Naive thymus-derived CD4-positive, alpha-beta T cell (primary cell): ENCODE measurements at regions not wholly inside any gene's neighbourhood (a gene's known extent, or its start where the extent isn't known, plus 50 kb on each side); places are given as distances from the start of the nearest gene placed in this dataset.

Experiments
- ATAC-seq: fragments of 150-1000 bp; cut with Tn5 transposase; 2 replicates; pipeline ENCODE4 v1.10.0; 2021; ENCODE audit warnings: mild to moderate bottlenecking, moderate library complexity
- CTCF ChIA-PET: fragments of 350-600 bp; sonication (Branson Sonifier 250); formaldehyde crosslinking; loops from one replicate; lab custom pipeline; 2021; ENCODE audit warnings: antibody characterized with exemption; lab: Charles Lee
- POLR2A ChIA-PET: fragments of 350-600 bp; sonication (Branson Sonifier 250); formaldehyde crosslinking; loops from one replicate; lab custom pipeline; 2021; ENCODE audit warnings: antibody characterized with exemption, inconsistent platforms; lab: Charles Lee
- DNase-seq, 9 donors: peaks; one replicate each; pipeline versions ENCODE4 v3.0.0 to v3.0.0-alpha.2; 2020 to 2022; ENCODE audit warnings: mixed read lengths in 1 of 9
- H3K27ac ChIP-seq: one replicate; pipeline ENCODE4 v1.7.0; 2013; ENCODE audit warnings: mild to moderate bottlenecking, low read depth, low read length, moderate library complexity
- H3K27me3 ChIP-seq, 2 donors: one replicate each; pipeline ENCODE4 v1.7.0; 2013; ENCODE audit warnings: low read length in 2 of 2, mild to moderate bottlenecking in 2 of 2, moderate library complexity in 2 of 2; ENCODE audit not compliant: control insufficient read depth in 2 of 2, insufficient read depth in 2 of 2
- H3K36me3 ChIP-seq, 3 experiments: 1 replicate in 2 of 3; 2 replicates in 1 of 3; pipeline ENCODE4 v1.7.0; 2013; ENCODE audit warnings: low read length in 3 of 3, mild to moderate bottlenecking in 3 of 3, moderate library complexity in 1 of 3; ENCODE audit not compliant: insufficient read depth in 3 of 3, control insufficient read depth in 2 of 3
- H3K4me1 ChIP-seq, 2 donors: one replicate each; pipeline ENCODE4 v1.7.0; 2013; ENCODE audit warnings: low read length in 2 of 2, mild to moderate bottlenecking in 2 of 2, moderate library complexity in 1 of 2; ENCODE audit not compliant: control insufficient read depth in 2 of 2, insufficient read depth in 2 of 2
- H3K4me3 ChIP-seq: 2 replicates; pipeline ENCODE4 v1.7.0; 2013; ENCODE audit warnings: mild to moderate bottlenecking, low read length
- H3K9me3 ChIP-seq, 3 experiments: 1 replicate in 2 of 3; 2 replicates in 1 of 3; pipeline ENCODE4 v1.7.0; 2013; ENCODE audit warnings: low read length in 3 of 3; ENCODE audit not compliant: control insufficient read depth in 2 of 3
- H3K27ac Mint-ChIP-seq, 9 donors: one replicate each; pipeline ENCODE4 v1.8.0; 2020 to 2022; ENCODE audit warnings: mixed read lengths in 9 of 9, mild to moderate bottlenecking in 8 of 9, moderate library complexity in 5 of 9, inconsistent platforms in 2 of 9
- H3K27me3 Mint-ChIP-seq, 5 donors: one replicate each; pipeline ENCODE4 v1.8.0; 2021 to 2022; ENCODE audit warnings: mixed read lengths in 5 of 5, mild to moderate bottlenecking in 1 of 5
- H3K36me3 Mint-ChIP-seq, 5 donors: one replicate each; pipeline ENCODE4 v1.8.0; 2020 to 2022; ENCODE audit warnings: mixed read lengths in 5 of 5, mild to moderate bottlenecking in 3 of 5, inconsistent platforms in 1 of 5
- H3K4me1 Mint-ChIP-seq, 7 donors: one replicate each; pipeline ENCODE4 v1.8.0; 2020 to 2022; ENCODE audit warnings: mixed read lengths in 7 of 7, mild to moderate bottlenecking in 3 of 7, inconsistent platforms in 1 of 7
- H3K4me3 Mint-ChIP-seq, 10 donors: one replicate each; pipeline ENCODE4 v1.8.0; 2020 to 2022; ENCODE audit warnings: mild to moderate bottlenecking in 10 of 10, mixed read lengths in 10 of 10, moderate library complexity in 6 of 10, inconsistent platforms in 2 of 10
- H3K9me3 Mint-ChIP-seq, 11 donors: one replicate each; pipeline ENCODE4 v1.8.0; 2020 to 2022; ENCODE audit warnings: mixed read lengths in 11 of 11, mild to moderate bottlenecking in 4 of 11, inconsistent platforms in 1 of 11, moderate library complexity in 1 of 11
- intact Hi-C, 2 donors: fragments of 100-400 bp; cut with micrococcal nuclease; formaldehyde crosslinking; loops; one replicate each; pipeline ENCODE4 v1.15.1; 2023

- no peak for ATAC-seq
- Histone ChIP-seq H3K27ac (no peak overlapping the region), H3K4me3 (no peak overlapping the region), H3K36me3 (no peaks in the 10 kb centered on the region), H3K4me1 (no peaks in the 10 kb centered on the region), H3K9me3 (no peaks in the 10 kb centered on the region), H3K27me3 (no peaks in the 10 kb centered on the region)
- intact Hi-C loops: no loop called here
- Mint-ChIP-seq H3K9me3 (peaks cover 0 to 4% (median 0%) of the 10 kb centered on the region in 11 donors), H3K27me3 (peaks cover 0 to 21% (median 12%) of the 10 kb centered on the region in 5 donors), H3K4me1 (no peaks in the 10 kb centered on the region), H3K27ac (no peak overlapping the region), H3K36me3 (no peaks in the 10 kb centered on the region), H3K4me3 (no peak overlapping the region)
- DNase-seq: no peak
- POLR2A ChIA-PET: no interaction called here
- CTCF ChIA-PET: no interaction called here
These were observed 268.5 kb upstream of the EEF2KMT start for GRCh38 chr16:5366126-5366525.

GRCh38 chr16:5364186-5364585 is 266.6 kb upstream of the EEF2KMT start:
- Histone ChIP-seq H3K4me1 (no peaks in the 10 kb centered on the region), H3K36me3 (no peaks in the 10 kb centered on the region), H3K27ac (no peak overlapping the region), H3K9me3 (no peaks in the 10 kb centered on the region), H3K27me3 (no peaks in the 10 kb centered on the region), H3K4me3 (no peak overlapping the region)
- ATAC-seq (no peak), DNase-seq (no peak)
- Mint-ChIP-seq H3K4me1 (no peaks in the 10 kb centered on the region), H3K4me3 (no peak overlapping the region), H3K27me3 (peaks cover 0 to 19% (median 8%) of the 10 kb centered on the region in 5 donors), H3K36me3 (no peaks in the 10 kb centered on the region), H3K27ac (no peak overlapping the region), H3K9me3 (peaks cover 0 to 2% (median 0%) of the 10 kb centered on the region in 11 donors)
- intact Hi-C loops: no loop called here
- CTCF ChIA-PET: no interaction called here
- POLR2A ChIA-PET: no interaction called here

GRCh38 chr16:5361322-5361721 is 263.7 kb upstream of the EEF2KMT start:
- ChIA-PET POLR2A (no interaction called here), CTCF (no interaction called here)
- peaks cover 0 to 19% (median 8%) of the 10 kb centered on the region in 5 donors for H3K27me3 Mint-ChIP-seq
- peaks cover 0 to 2% (median 0%) of the 10 kb centered on the region in 11 donors for H3K9me3 Mint-ChIP-seq
- H3K4me1 Mint-ChIP-seq: no peaks in the 10 kb centered on the region
- H3K27ac Mint-ChIP-seq: no peak overlapping the region
- no peak for ATAC-seq
- no peak for DNase-seq
- intact Hi-C loops: no loop called here
- no peaks in the 10 kb centered on the region for H3K36me3 Mint-ChIP-seq
- Histone ChIP-seq H3K36me3 (no peaks in the 10 kb centered on the region), H3K27ac (no peak overlapping the region), H3K27me3 (no peaks in the 10 kb centered on the region), H3K9me3 (no peaks in the 10 kb centered on the region), H3K4me1 (no peaks in the 10 kb centered on the region), H3K4me3 (no peak overlapping the region)
- H3K4me3 Mint-ChIP-seq: no peak overlapping the region

GRCh38 chr16:5354645-5355044 is 257.1 kb upstream of the EEF2KMT start:
- no peak for ATAC-seq
- CTCF ChIA-PET: no interaction called here
- no peak overlapping the region for H3K4me3 Mint-ChIP-seq

GRCh38 chr16:5349670-5350517 is 252.3 kb upstream of the EEF2KMT start:
- intact Hi-C loops: no loop called here
- CTCF ChIA-PET: no interaction called here

More at GRCh38 chr16:5354645-5355044, 257.1 kb upstream of the EEF2KMT start:
- H3K9me3 Mint-ChIP-seq: peaks cover 0 to 3% (median 0%) of the 10 kb centered on the region in 11 donors
- Histone ChIP-seq H3K4me1 (no peaks in the 10 kb centered on the region), H3K27me3 (no peaks in the 10 kb centered on the region), H3K4me3 (no peak overlapping the region), H3K36me3 (no peaks in the 10 kb centered on the region), H3K9me3 (no peaks in the 10 kb centered on the region), H3K27ac (no peak overlapping the region)
- no peak overlapping the region for H3K27ac Mint-ChIP-seq
- POLR2A ChIA-PET: no interaction called here
- peaks cover 0 to 18% (median 5%) of the 10 kb centered on the region in 5 donors for H3K27me3 Mint-ChIP-seq
- intact Hi-C loops: no loop called here
- no peak for DNase-seq
- H3K4me1 Mint-ChIP-seq: no peaks in the 10 kb centered on the region
- no peaks in the 10 kb centered on the region for H3K36me3 Mint-ChIP-seq

GRCh38 chr16:5349101-5349500 is 251.5 kb upstream of the EEF2KMT start:
- H3K27ac Mint-ChIP-seq: no peak overlapping the region
- no peaks in the 10 kb centered on the region for H3K27me3 ChIP-seq
- no peak overlapping the region for H3K4me3 ChIP-seq
- CTCF ChIA-PET: no interaction called here
- H3K27ac ChIP-seq: no peak overlapping the region
- no peaks in the 10 kb centered on the region for H3K36me3 Mint-ChIP-seq
- no peaks in the 10 kb centered on the region for H3K4me1 ChIP-seq
- H3K4me3 Mint-ChIP-seq: no peak overlapping the region
- intact Hi-C loops: no loop called here
- H3K9me3 ChIP-seq: no peaks in the 10 kb centered on the region
- H3K9me3 Mint-ChIP-seq: peaks cover 0 to 9% (median 3%) of the 10 kb centered on the region in 11 donors
- peaks cover 0 to 42% (median 16%) of the 10 kb centered on the region in 5 donors for H3K27me3 Mint-ChIP-seq
- no peaks in the 10 kb centered on the region for H3K36me3 ChIP-seq
- POLR2A ChIA-PET: no interaction called here
- H3K4me1 Mint-ChIP-seq: no peaks in the 10 kb centered on the region
- no peak for ATAC-seq
- no peak for DNase-seq

More at GRCh38 chr16:5349670-5350517, 252.3 kb upstream of the EEF2KMT start:
- Mint-ChIP-seq H3K4me3 (no peak overlapping the region), H3K4me1 (no peaks in the 10 kb centered on the region), H3K27me3 (peaks cover 0 to 42% (median 16%) of the 10 kb centered on the region in 5 donors), H3K9me3 (peaks cover 0 to 9% (median 2%) of the 10 kb centered on the region in 11 donors), H3K27ac (no peak overlapping the region), H3K36me3 (no peaks in the 10 kb centered on the region)
- ATAC-seq (no peak), DNase-seq (no peak)
- POLR2A ChIA-PET: no interaction called here
- no peak overlapping the region for H3K4me3 ChIP-seq
- H3K27me3 ChIP-seq: no peaks in the 10 kb centered on the region
- no peaks in the 10 kb centered on the region for H3K36me3 ChIP-seq
- no peak overlapping the region for H3K27ac ChIP-seq
- H3K4me1 ChIP-seq: no peaks in the 10 kb centered on the region
- H3K9me3 ChIP-seq: no peaks in the 10 kb centered on the region

- Mint-ChIP-seq H3K9me3 (peaks cover 0 to 12% (median 3%) of the 10 kb centered on the region in 11 donors), H3K36me3 (no peaks in the 10 kb centered on the region), H3K27ac (no peak overlapping the region), H3K4me1 (no peaks in the 10 kb centered on the region), H3K4me3 (no peak overlapping the region), H3K27me3 (peaks cover 0 to 42% (median 16%) of the 10 kb centered on the region in 5 donors)
- ChIA-PET CTCF (no interaction called here), POLR2A (no interaction called here)
- ATAC-seq (no peak), DNase-seq (no peak)
- H3K27ac ChIP-seq: no peak overlapping the region
- no peaks in the 10 kb centered on the region for H3K36me3 ChIP-seq
- H3K4me1 ChIP-seq: no peaks in the 10 kb centered on the region
- H3K4me3 ChIP-seq: no peak overlapping the region
- H3K9me3 ChIP-seq: no peaks in the 10 kb centered on the region
- intact Hi-C loops: no loop called here
- no peaks in the 10 kb centered on the region for H3K27me3 ChIP-seq
These were observed 250.0 kb upstream of the EEF2KMT start for GRCh38 chr16:5347561-5347960.
